ENCODE measurements at regions not wholly inside any gene's neighbourhood (a gene's known extent, or its start where the extent isn't known, plus 50 kb on each side); places are given as distances from the start of the nearest gene placed in this dataset.
"Not testable (repeated sequence)": the region's sequence is repeated elsewhere in the genome, so short reads cannot be mapped to it uniquely, and the experiment has no call there.

DNA sequence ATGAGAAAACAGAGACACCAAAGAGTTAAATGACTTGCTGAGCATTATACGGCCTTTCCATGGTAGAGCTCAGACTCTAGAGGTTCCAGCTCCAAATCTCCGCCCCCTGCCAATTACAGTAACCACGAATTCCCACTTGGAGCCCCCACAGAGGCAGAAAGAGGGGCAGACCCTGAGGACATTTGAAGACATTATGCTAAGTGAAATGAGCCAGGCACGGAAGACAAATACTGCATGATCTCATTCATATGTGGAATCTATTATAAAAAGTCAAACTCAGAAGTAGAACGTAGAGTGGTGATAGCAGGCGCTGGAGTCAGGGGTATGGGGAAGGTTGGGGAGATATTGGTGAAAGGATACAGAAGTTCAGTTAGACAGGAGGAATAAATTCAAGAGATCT is 303.4 kb downstream of the ANAPC1 start:
- DNase-seq, result not testable (repeated sequence)

GRCh38 chr2:111582090-111582489 is 301.9 kb downstream of the ANAPC1 start:
- not testable (repeated sequence) for DNase-seq

DNA sequence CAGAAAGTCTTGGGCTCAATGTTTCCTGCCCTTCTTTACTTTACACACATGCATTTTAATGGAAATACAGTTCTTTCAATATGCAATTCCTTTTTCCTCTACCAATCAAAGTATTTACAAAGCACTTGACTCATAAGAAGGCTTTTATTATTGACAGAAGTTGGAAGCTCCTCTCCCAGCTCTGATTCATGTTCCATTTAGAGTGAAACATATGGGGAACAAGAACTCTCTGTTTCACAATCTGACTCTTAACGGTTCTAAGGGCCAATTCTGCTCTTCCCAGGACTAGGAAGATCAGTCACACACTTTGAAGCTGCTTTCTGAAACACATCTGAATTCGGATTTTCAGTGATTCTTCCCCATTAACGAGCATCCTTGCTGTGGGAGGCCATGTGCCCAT is 300.5 kb downstream of the ANAPC1 start:
- not testable (repeated sequence) for DNase-seq

DNA sequence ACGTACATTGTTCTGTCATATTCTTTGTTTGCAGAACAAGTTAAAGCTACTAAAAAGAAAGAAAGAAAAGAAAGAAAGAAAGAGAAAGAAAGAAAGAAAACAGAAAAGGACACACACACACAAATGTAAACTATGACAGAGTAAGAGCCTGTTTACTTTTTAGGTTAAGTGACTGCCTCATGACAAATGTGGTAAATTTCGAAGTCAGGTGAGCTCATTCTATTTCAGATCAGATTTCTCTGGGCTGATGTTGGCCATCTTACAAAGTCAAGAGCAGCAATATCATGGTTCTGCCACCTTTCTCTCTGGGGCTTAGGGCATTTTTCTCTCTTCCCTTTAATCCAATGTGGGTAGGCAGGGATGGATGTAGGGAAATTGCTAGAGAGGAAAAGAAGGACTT is 299.5 kb downstream of the ANAPC1 start:
- DNase-seq, result not testable (repeated sequence)

GRCh38 chr2:111584950-111585349 is 299.0 kb downstream of the ANAPC1 start:
- DNase-seq, result not testable (repeated sequence)

DNA sequence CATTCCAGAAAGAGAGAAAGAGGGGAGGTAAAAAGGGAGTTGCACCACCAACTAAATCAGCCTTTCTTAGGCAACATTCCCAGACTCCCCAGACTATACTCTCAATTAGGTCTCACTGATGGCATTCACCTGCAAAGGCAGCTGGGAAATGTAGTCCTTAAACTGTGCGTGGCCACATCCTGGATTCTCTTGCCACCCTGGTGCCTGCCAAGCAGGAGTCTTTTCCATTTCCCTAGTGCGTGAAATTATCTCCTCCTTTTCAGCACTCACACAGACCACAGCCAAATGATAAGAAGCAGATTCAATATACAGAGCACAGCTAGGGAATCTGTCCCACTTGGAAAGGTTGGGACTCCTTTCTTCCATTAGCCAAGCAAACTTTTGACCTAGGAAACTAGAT is 298.0 kb downstream of the ANAPC1 start:
- DNase-seq, result not testable (repeated sequence)

- DNase-seq, result not testable (repeated sequence)
Observed at GRCh38 chr2:111595072-111595471, 288.9 kb downstream of the ANAPC1 start.

- DNase-seq, result not testable (repeated sequence)
Observed at GRCh38 chr2:111596808-111597705, 286.9 kb downstream of the ANAPC1 start.

DNA sequence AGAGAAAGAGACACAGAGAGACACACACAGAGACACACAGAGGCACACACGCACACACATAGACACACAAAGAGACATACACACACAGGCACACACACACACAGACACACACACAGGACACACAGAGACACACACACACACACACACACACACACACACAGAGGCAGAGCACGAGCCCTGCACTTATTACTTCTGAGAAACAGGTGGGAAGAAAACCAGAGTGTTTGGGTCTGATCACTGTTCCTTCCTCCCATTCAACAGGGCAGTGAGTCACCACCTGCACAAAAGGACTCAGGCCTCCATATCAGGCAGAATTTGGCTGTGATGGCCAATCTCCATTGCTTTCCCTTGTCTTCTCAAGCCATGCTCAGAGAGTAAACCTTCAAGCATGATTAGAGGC is 285.0 kb downstream of the ANAPC1 start:
- DNase-seq, result not testable (repeated sequence)

DNA sequence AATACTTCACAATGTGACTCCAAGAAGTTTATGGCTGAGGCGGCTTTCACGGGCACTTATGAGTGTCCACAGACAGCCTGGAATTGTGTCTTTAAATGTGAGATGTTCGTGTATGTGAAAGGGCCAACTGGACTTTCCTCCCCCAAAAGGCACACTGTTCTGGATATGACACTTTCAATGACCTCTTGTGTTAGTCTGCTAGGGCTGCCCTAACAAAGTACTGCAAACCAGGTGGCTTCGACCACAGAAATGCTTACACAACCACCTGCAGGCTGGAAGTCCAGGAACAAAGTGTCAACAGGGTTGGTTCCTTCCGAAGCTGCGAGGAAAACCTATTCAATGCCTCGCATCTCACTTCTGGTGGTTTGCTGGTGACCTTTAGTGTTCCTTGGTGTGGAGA is 281.7 kb downstream of the ANAPC1 start:
- DNase-seq, result not testable (repeated sequence)

GRCh38 chr2:111605798-111606197 is 278.2 kb downstream of the ANAPC1 start:
- not testable (repeated sequence) for DNase-seq

DNA sequence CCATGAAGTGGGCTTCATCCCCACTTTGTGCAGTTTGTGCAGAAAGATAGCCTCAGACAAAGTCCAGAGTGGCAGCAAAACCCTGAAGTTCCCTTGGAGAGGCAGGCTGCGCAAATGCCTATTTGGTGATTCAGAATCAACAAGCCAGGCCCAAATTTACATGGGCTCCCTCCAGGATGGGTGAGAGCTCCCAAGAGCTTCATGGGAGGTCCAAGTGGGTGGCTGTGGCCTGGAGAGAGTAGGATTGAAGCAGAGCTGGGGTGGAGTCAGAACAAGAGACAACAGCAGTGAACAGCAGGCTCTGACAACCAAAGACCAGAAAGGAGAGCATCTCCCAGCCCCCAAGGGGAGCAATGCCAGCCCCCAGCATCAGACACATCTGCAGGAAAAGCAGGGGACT is 277.4 kb downstream of the ANAPC1 start:
- not testable (repeated sequence) for DNase-seq

DNA sequence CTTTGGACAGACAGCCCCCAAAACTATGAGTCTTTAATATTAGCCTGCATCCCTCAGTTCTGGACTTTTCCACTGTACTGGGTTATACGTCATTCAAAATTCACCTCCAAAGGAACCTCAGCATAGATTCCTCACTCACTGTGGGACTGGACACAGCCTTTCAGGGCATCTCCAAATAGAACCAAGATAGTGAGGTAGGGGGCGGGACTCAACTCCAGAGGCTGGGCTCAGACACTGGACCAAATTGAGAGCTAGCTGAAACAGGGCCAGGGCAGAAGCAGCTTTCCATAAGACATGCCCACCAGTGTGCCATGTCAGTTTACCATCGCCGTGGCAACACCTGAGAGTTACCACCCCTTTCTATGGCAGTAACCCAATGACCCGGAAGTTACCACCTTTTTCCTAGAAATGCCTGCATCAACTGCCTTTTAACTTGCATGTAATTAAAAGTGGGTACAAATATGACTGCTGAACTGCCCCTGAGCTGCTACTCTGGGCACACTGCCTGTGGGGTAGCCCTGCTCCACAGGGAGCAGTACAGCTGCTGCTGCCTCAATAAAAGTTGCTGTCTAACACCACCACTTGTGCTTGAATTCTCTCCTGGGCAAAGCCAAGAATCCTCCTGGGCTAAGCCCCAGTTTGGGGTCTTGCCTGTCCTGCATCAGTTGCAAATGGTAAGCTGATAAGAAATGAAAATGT is 274.7 kb downstream of the ANAPC1 start:
- not testable (repeated sequence) for DNase-seq

- not testable (repeated sequence) for DNase-seq
Observed at GRCh38 chr2:111610035-111610434, 274.0 kb downstream of the ANAPC1 start.

DNA sequence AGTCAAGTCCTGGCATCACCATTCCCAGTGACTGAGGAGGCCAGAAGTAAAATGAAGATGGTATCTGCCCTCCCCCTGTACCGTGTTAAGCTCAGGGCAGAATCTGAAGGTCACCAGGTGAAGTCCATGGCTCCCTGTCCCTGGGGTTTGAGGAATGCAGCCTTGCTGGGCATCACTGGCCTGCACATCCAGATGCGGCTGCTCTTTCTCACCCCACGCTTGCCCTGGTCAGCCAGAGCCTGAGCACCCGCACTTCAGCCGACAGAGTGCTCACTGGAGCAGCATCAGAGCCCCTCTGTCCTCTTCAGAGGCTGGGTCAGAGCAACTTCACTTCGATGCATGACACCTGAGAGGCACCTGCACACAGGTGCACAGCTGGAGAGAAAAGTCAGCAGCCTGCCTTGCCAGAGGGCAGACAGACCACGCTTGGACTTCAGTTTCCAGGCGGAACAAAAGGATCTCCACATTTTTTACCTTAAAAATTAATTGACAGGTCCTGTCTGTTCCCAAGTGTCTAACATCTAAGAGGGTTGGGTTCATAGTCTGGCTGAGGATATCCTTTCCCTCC is 267.3 kb downstream of the ANAPC1 start:
- DNase-seq, result no peak

GRCh38 chr2:111617299-111618225 is 266.4 kb downstream of the ANAPC1 start:
- DNase-seq, result no peak

GRCh38 chr2:111618226-111618977 is 265.6 kb downstream of the ANAPC1 start:
- DNase-seq, result peak; percentile 20

- no peak for DNase-seq
Observed at GRCh38 chr2:111618978-111619902, 264.8 kb downstream of the ANAPC1 start.

DNA sequence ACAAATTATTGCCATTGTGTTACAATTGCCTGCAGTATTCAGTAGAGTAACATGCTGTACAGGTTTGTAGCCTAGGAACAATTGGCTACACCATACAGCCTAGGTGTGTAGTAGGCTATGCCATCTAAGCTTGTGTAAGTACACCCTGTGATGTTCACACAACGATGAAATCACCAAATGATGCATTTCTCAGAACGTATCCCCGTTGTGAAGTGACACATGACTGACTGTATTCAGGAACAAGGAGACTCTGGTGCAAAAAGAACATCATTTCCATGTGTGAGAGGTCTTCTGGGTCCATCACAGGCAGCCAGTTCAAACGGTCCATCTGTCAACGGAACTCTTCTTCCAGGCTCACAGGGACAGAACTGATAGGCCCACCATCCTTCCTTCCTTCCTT is 263.7 kb downstream of the ANAPC1 start:
- no peak for DNase-seq

GRCh38 chr2:111622859-111623258 is 261.1 kb downstream of the ANAPC1 start:
- no peak for DNase-seq

Measured in right kidney (tissue), 1 donor.